Naive thymus-derived CD4-positive, alpha-beta T cell (primary cell): ENCODE measurements at regions not wholly inside any gene's neighbourhood (a gene's known extent, or its start where the extent isn't known, plus 50 kb on each side); places are given as distances from the start of the nearest gene placed in this dataset.
A peak's percentile ranks its signal among the peaks of the same experiment; 100 is the strongest.

ENCODE experiments used
- ATAC-seq: fragments of 150-1000 bp; cut with Tn5 transposase; 2 replicates; pipeline ENCODE4 v1.10.0; 2021; ENCODE audit warnings: mild to moderate bottlenecking, moderate library complexity
- CTCF ChIA-PET: fragments of 350-600 bp; sonication (Branson Sonifier 250); formaldehyde crosslinking; loops from one replicate; lab custom pipeline; 2021; ENCODE audit warnings: antibody characterized with exemption; lab: Charles Lee
- POLR2A ChIA-PET: fragments of 350-600 bp; sonication (Branson Sonifier 250); formaldehyde crosslinking; loops from one replicate; lab custom pipeline; 2021; ENCODE audit warnings: antibody characterized with exemption, inconsistent platforms; lab: Charles Lee
- DNase-seq, 9 donors: peaks; one replicate each; pipeline versions ENCODE4 v3.0.0 to v3.0.0-alpha.2; 2020 to 2022; ENCODE audit warnings: mixed read lengths in 1 of 9
- H3K27ac ChIP-seq: one replicate; pipeline ENCODE4 v1.7.0; 2013; ENCODE audit warnings: mild to moderate bottlenecking, low read depth, low read length, moderate library complexity
- H3K27me3 ChIP-seq, 2 donors: one replicate each; pipeline ENCODE4 v1.7.0; 2013; ENCODE audit warnings: low read length in 2 of 2, mild to moderate bottlenecking in 2 of 2, moderate library complexity in 2 of 2; ENCODE audit not compliant: control insufficient read depth in 2 of 2, insufficient read depth in 2 of 2
- H3K36me3 ChIP-seq, 3 experiments: 1 replicate in 2 of 3; 2 replicates in 1 of 3; pipeline ENCODE4 v1.7.0; 2013; ENCODE audit warnings: low read length in 3 of 3, mild to moderate bottlenecking in 3 of 3, moderate library complexity in 1 of 3; ENCODE audit not compliant: insufficient read depth in 3 of 3, control insufficient read depth in 2 of 3
- H3K4me1 ChIP-seq, 2 donors: one replicate each; pipeline ENCODE4 v1.7.0; 2013; ENCODE audit warnings: low read length in 2 of 2, mild to moderate bottlenecking in 2 of 2, moderate library complexity in 1 of 2; ENCODE audit not compliant: control insufficient read depth in 2 of 2, insufficient read depth in 2 of 2
- H3K4me3 ChIP-seq: 2 replicates; pipeline ENCODE4 v1.7.0; 2013; ENCODE audit warnings: mild to moderate bottlenecking, low read length
- H3K9me3 ChIP-seq, 3 experiments: 1 replicate in 2 of 3; 2 replicates in 1 of 3; pipeline ENCODE4 v1.7.0; 2013; ENCODE audit warnings: low read length in 3 of 3; ENCODE audit not compliant: control insufficient read depth in 2 of 3
- H3K27ac Mint-ChIP-seq, 9 donors: one replicate each; pipeline ENCODE4 v1.8.0; 2020 to 2022; ENCODE audit warnings: mixed read lengths in 9 of 9, mild to moderate bottlenecking in 8 of 9, moderate library complexity in 5 of 9, inconsistent platforms in 2 of 9
- H3K27me3 Mint-ChIP-seq, 5 donors: one replicate each; pipeline ENCODE4 v1.8.0; 2021 to 2022; ENCODE audit warnings: mixed read lengths in 5 of 5, mild to moderate bottlenecking in 1 of 5
- H3K36me3 Mint-ChIP-seq, 5 donors: one replicate each; pipeline ENCODE4 v1.8.0; 2020 to 2022; ENCODE audit warnings: mixed read lengths in 5 of 5, mild to moderate bottlenecking in 3 of 5, inconsistent platforms in 1 of 5
- H3K4me1 Mint-ChIP-seq, 7 donors: one replicate each; pipeline ENCODE4 v1.8.0; 2020 to 2022; ENCODE audit warnings: mixed read lengths in 7 of 7, mild to moderate bottlenecking in 3 of 7, inconsistent platforms in 1 of 7
- H3K4me3 Mint-ChIP-seq, 10 donors: one replicate each; pipeline ENCODE4 v1.8.0; 2020 to 2022; ENCODE audit warnings: mild to moderate bottlenecking in 10 of 10, mixed read lengths in 10 of 10, moderate library complexity in 6 of 10, inconsistent platforms in 2 of 10
- H3K9me3 Mint-ChIP-seq, 11 donors: one replicate each; pipeline ENCODE4 v1.8.0; 2020 to 2022; ENCODE audit warnings: mixed read lengths in 11 of 11, mild to moderate bottlenecking in 4 of 11, inconsistent platforms in 1 of 11, moderate library complexity in 1 of 11
- intact Hi-C, 2 donors: fragments of 100-400 bp; cut with micrococcal nuclease; formaldehyde crosslinking; loops; one replicate each; pipeline ENCODE4 v1.15.1; 2023

DNA sequence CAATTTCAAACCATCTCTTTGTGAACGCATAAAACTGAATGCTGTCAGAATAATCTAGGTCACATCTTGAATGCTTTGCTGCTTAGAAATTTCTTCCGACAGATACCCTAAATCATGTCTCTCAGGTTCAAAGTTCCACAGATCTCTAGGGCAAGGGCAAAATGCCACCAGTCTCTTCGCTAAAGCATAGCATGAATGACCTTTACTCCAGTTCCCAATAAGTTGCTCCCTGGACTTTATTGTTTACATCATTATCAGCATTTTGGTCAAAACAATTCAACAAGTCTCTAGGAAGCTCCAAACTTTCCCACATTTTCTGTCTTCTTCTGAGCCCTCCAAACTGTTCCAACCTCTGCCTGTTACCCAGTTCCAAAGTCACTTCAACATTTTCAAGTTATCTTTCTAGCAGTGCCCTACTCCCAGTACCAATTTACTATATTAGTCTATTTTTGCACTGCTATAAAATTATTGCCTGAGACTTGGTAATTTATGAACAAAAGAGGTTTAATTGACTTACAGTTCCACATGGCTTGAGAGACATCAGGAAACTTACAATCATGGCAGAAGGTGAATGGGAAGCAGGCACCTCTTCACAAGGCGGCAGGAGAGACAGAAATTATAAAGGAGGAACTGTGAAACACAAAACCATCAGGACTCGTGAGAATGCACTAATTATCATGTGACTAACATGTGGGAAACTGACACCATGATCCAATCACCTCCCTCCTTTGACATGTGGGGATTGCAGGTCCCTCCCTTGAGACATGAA lies 77.0 kb downstream of the SPRY2 start:
- H3K9me3 ChIP-seq: no peaks in the 10 kb centered on the region
- H3K27ac ChIP-seq: no peak overlapping the region
- DNase-seq (no peak), ATAC-seq (no peak)
- H3K4me1 ChIP-seq: no peaks in the 10 kb centered on the region
- CTCF ChIA-PET: no interaction called here
- POLR2A ChIA-PET: no interaction called here
- intact Hi-C loops: no loop called here
- Mint-ChIP-seq H3K4me1 (no peaks in the 10 kb centered on the region), H3K27me3 (peaks cover 0 to 7% (median 5%) of the 10 kb centered on the region in 5 donors), H3K27ac (no peak overlapping the region), H3K36me3 (no peaks in the 10 kb centered on the region), H3K9me3 (peaks cover 1 to 17% (median 12%) of the 10 kb centered on the region in 11 donors), H3K4me3 (no peak overlapping the region)
- H3K4me3 ChIP-seq: no peak overlapping the region
- H3K27me3 ChIP-seq: no peaks in the 10 kb centered on the region
- no peaks in the 10 kb centered on the region for H3K36me3 ChIP-seq

DNA sequence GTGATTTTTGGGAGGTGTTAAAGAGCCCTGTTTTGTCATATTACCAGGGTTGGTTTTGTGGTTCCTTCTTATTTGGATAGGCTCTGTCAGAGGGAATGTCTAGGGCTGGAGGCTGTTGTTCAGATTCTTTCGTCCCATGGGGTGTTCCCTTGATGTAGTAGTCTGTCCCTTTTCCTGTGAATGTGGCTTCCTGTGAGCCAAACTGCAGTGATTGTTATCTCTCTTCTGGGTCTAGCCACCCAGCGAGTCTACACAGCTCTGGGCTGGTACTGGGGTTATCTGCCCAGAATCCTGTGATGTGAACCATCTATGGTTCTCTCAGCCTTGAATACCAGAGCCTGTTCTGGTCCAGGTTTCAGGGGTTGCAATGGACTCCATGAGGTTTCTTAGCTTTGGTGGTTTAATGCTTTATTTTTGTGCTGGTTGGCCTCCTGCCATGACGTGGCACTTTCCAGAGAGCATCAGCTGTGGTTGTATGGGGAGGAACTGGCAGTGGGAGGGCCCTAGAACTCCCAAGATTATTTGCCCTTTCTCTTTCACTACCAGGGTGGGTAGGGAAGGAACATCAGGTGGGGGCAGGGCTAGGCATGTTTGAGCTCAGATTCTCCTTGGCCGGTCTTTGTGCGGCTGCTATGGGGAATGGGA lies 78.8 kb downstream of the SPRY2 start:
- Histone ChIP-seq H3K27me3 (no peaks in the 10 kb centered on the region), H3K9me3 (no peaks in the 10 kb centered on the region), H3K4me3 (no peak overlapping the region), H3K27ac (no peak overlapping the region), H3K4me1 (no peaks in the 10 kb centered on the region), H3K36me3 (no peaks in the 10 kb centered on the region)
- Mint-ChIP-seq H3K27me3 (peaks cover 0 to 7% (median 5%) of the 10 kb centered on the region in 5 donors), H3K4me3 (no peak overlapping the region), H3K27ac (no peak overlapping the region), H3K9me3 (peaks cover 3 to 17% (median 12%) of the 10 kb centered on the region in 11 donors), H3K36me3 (no peaks in the 10 kb centered on the region), H3K4me1 (no peaks in the 10 kb centered on the region)
- POLR2A ChIA-PET: no interaction called here
- ATAC-seq (no peak), DNase-seq (no peak)
- intact Hi-C loops: no loop called here
- CTCF ChIA-PET: no interaction called here

DNA sequence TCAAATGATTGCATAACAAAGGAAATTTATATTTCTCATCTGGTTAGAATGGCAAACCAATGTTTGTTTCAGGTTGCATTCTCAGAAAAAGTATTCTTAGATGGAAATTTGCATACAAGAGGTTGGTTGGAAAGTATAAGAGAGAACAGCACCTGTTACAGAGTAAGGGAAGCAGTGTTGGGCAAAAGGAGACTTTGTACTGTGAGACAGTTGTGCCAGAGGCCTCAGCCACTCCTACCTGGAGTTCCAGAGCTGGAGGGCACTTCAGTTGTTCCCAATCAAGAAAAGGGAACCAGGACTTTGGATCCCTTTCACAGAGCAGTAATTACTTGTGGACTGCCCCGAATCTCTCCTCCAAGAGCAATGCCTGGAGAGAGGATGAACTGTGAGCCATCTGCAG lies 81.8 kb downstream of the SPRY2 start:
- no peak for DNase-seq
- ChIA-PET CTCF (no interaction called here), POLR2A (no interaction called here)
- Histone ChIP-seq H3K27ac (no peak overlapping the region), H3K4me1 (no peaks in the 10 kb centered on the region), H3K27me3 (no peaks in the 10 kb centered on the region), H3K4me3 (no peak overlapping the region), H3K36me3 (no peaks in the 10 kb centered on the region), H3K9me3 (no peaks in the 10 kb centered on the region)
- ATAC-seq: no peak
- H3K27ac Mint-ChIP-seq: no peak overlapping the region
- H3K27me3 Mint-ChIP-seq: peaks cover 0 to 7% (median 5%) of the 10 kb centered on the region in 5 donors
- H3K36me3 Mint-ChIP-seq: no peaks in the 10 kb centered on the region
- H3K4me3 Mint-ChIP-seq: no peak overlapping the region
- H3K9me3 Mint-ChIP-seq: peaks cover 4 to 21% (median 9%) of the 10 kb centered on the region in 11 donors
- H3K4me1 Mint-ChIP-seq: no peaks in the 10 kb centered on the region
- intact Hi-C loops: no loop called here

DNA sequence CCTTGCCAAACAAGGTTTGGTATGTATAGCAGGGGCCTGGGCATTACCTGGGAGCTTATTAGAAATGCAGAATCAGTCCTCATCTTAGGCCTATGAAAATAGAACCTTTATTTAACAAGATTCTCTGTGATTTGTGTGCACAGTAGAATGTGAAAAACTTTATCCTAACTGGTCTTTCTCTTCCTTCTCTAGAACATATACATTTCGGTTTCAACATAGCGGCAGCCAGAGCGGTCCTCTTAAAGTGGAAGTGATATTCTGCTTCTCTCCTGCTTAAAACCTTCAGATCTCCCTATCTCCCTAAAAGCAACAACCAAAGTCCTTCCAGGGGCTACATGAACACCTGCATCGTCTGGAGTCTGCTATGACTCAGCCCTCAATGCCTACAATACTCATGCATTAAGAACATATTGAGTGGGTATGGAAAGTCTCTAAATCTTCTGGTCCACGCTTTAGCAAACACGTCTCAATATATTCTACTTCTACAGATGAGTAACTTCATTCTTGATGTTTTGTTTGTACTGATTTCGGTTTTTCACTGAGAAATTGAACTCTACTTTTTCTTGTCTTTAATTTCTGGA lies 84.5 kb downstream of the SPRY2 start:
- intact Hi-C loops: no loop called here
- Mint-ChIP-seq H3K9me3 (peaks cover 0 to 10% (median 2%) of the 10 kb centered on the region in 11 donors), H3K27me3 (peaks cover 0 to 4% (median 0%) of the 10 kb centered on the region in 5 donors), H3K4me1 (no peaks in the 10 kb centered on the region), H3K36me3 (no peaks in the 10 kb centered on the region), H3K27ac (no peak overlapping the region), H3K4me3 (no peak overlapping the region)
- CTCF ChIA-PET: no interaction called here
- H3K27me3 ChIP-seq: no peaks in the 10 kb centered on the region
- ATAC-seq (no peak), DNase-seq (no peak)
- no peaks in the 10 kb centered on the region for H3K4me1 ChIP-seq
- H3K9me3 ChIP-seq: no peaks in the 10 kb centered on the region
- H3K4me3 ChIP-seq: no peak overlapping the region
- no peaks in the 10 kb centered on the region for H3K36me3 ChIP-seq
- H3K27ac ChIP-seq: no peak overlapping the region
- POLR2A ChIA-PET: no interaction called here

DNA sequence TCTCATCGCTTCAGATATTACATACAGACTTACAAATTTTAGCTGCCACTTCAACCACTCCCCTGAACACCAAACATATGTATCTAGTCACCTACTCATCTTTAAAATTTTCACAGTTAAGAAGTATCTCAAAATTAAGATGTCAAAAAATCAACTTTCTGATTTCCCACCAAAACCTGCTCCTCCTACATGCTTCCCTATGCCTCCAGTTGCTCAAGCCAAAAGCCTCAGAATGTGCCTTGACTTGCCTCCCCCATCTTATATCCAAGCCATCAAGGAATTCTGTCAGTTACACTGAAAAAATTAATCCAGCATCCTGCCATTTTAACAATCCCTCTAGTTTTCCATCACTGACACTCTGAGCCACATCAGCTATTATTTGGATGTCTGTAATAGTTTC lies 85.0 kb downstream of the SPRY2 start:
- no peak overlapping the region for H3K27ac Mint-ChIP-seq
- ATAC-seq: no peak
- no peak overlapping the region for H3K4me3 Mint-ChIP-seq
- Histone ChIP-seq H3K4me3 (no peak overlapping the region), H3K4me1 (no peaks in the 10 kb centered on the region), H3K27ac (no peak overlapping the region), H3K27me3 (no peaks in the 10 kb centered on the region), H3K9me3 (no peaks in the 10 kb centered on the region), H3K36me3 (no peaks in the 10 kb centered on the region)
- no peaks in the 10 kb centered on the region for H3K4me1 Mint-ChIP-seq
- no peak for DNase-seq
- POLR2A ChIA-PET: no interaction called here
- peaks cover 0 to 5% (median 0%) of the 10 kb centered on the region in 11 donors for H3K9me3 Mint-ChIP-seq
- intact Hi-C loops: no loop called here
- no peaks in the 10 kb centered on the region for H3K27me3 Mint-ChIP-seq
- CTCF ChIA-PET: no interaction called here
- no peaks in the 10 kb centered on the region for H3K36me3 Mint-ChIP-seq

DNA sequence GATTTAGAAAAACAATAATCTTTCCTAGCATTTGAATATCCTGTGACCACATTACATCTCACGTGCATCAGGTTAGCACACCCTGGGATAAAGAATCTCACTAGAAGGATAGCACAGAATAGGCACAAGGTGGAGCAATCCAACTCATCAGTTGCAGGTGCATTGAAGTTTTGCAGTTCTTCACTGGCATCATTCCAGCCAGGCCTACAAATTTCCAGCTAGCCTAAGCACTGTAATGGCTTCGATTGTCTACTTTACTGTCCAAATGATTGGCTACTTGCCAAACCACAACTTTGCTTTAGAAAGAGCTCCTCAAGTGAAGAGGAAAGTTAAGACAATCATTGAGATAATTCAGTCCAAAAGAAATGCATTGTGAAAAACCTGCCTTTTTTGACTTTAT lies 89.5 kb downstream of the SPRY2 start:
- Mint-ChIP-seq H3K4me3 (no peak overlapping the region), H3K27ac (no peak overlapping the region), H3K36me3 (no peaks in the 10 kb centered on the region), H3K9me3 (peaks cover 0 to 4% (median under 1%) of the 10 kb centered on the region in 11 donors), H3K4me1 (no peaks in the 10 kb centered on the region), H3K27me3 (no peaks in the 10 kb centered on the region)
- CTCF ChIA-PET: no interaction called here
- no peak overlapping the region for H3K27ac ChIP-seq
- no peak for ATAC-seq
- H3K36me3 ChIP-seq: no peaks in the 10 kb centered on the region
- H3K27me3 ChIP-seq: no peaks in the 10 kb centered on the region
- POLR2A ChIA-PET: no interaction called here
- peak in 1 of 9 donors; percentile 2 for DNase-seq
- H3K4me3 ChIP-seq: no peak overlapping the region
- intact Hi-C loops: no loop called here
- no peaks in the 10 kb centered on the region for H3K4me1 ChIP-seq
- no peaks in the 10 kb centered on the region for H3K9me3 ChIP-seq
